B cell (primary cell): ENCODE measurements at regions not wholly inside any gene's neighbourhood (a gene's known extent, or its start where the extent isn't known, plus 50 kb on each side); places are given as distances from the start of the nearest gene placed in this dataset.

Experiments used
- CTCF ChIP-seq: fragments of 200-600 bp; IDR thresholded peaks from one replicate; pipeline ENCODE4 v1.8.0; 2022; ENCODE audit warnings: antibody characterized with exemption, mild to moderate bottlenecking
- EZH2 ChIP-seq: IDR thresholded peaks from 2 replicates; pipeline ENCODE4 v1.6.1; 2012; ENCODE audit warnings: borderline replicate concordance, low read depth, mild to moderate bottlenecking, moderate library complexity, low read length; ENCODE audit not compliant: insufficient read depth, poor library complexity, severe bottlenecking

- TF ChIP-seq CTCF (no peak), EZH2 (no peak)
Measured at GRCh38 chr18:75131381-75132000, 77.4 kb downstream of the PTGR3 start.
